Peyer's patch (tissue), 4 donors: ENCODE measurements at regions not wholly inside any gene's neighbourhood (a gene's known extent, or its start where the extent isn't known, plus 50 kb on each side); places are given as distances from the start of the nearest gene placed in this dataset.
A peak's percentile ranks its signal among the peaks of the same experiment; 100 is the strongest.

ENCODE experiments used
- DNase-seq, 3 donors: peaks; one replicate each; pipeline ENCODE4 v3.0.0-alpha.2; 2017 to 2019
- H3K27ac ChIP-seq, 4 donors: fragments of 200-600 bp; sonication (generic); one replicate each; pipeline ENCODE4 v1.5.1; 2016 to 2019
- H3K27me3 ChIP-seq, 2 donors: fragments of 200-600 bp; sonication (generic); one replicate each; pipeline ENCODE4 v1.5.1; 2019
- H3K36me3 ChIP-seq, 3 donors: fragments of 200-600 bp; sonication (generic); one replicate each; pipeline ENCODE4 v1.5.1; 2016 to 2019
- H3K4me1 ChIP-seq, 4 donors: fragments of 200-600 bp; sonication (generic); one replicate each; pipeline ENCODE4 v1.5.1; 2016 to 2019
- H3K4me3 ChIP-seq, 4 donors: fragments of 200-600 bp; sonication (generic); 1 replicate in 3 of 4; 2 replicates in 1 of 4; pipeline ENCODE4 v1.5.1; 2016 to 2019; ENCODE audit warnings: mild to moderate bottlenecking in 1 of 4
- H3K9me3 ChIP-seq, 4 donors: fragments of 200-600 bp; sonication (generic); one replicate each; pipeline ENCODE4 v1.5.1; 2016 to 2019; ENCODE audit warnings: mild to moderate bottlenecking in 1 of 4
- CTCF ChIP-seq, 6 experiments: fragments of 450-650 bp in 4 of 6; fragments of 200-600 bp in 2 of 6; sonication (generic) in 1 of 6; IDR thresholded peaks; one replicate each; pipeline ENCODE4 v1.5.1; 2017 to 2019; ENCODE audit warnings: antibody characterized with exemption in 6 of 6, mild to moderate bottlenecking in 3 of 6, moderate library complexity in 1 of 6
- POLR2A ChIP-seq, 2 donors: fragments of 450-650 bp; IDR thresholded peaks; one replicate each; pipeline ENCODE4 v1.5.1; 2017; ENCODE audit warnings: antibody characterized with exemption in 2 of 2, mild to moderate bottlenecking in 2 of 2, moderate library complexity in 2 of 2

GRCh38 chr3:177479630-177480029 is 282.3 kb upstream of the TBL1XR1 start:
- Histone ChIP-seq H3K27ac (peak overlapping the region in 1 of 4 donors; percentile 65), H3K36me3 (no peaks in the 10 kb centered on the region), H3K4me3 (no peak overlapping the region), H3K4me1 (no peaks in the 10 kb centered on the region), H3K27me3 (no peaks in the 10 kb centered on the region), H3K9me3 (no peaks in the 10 kb centered on the region)
- TF ChIP-seq POLR2A (IDR thresholded peaks at IDR 0.05) (no peak), CTCF (IDR thresholded peaks at IDR 0.05) (no peak)
- no peak for DNase-seq

DNA sequence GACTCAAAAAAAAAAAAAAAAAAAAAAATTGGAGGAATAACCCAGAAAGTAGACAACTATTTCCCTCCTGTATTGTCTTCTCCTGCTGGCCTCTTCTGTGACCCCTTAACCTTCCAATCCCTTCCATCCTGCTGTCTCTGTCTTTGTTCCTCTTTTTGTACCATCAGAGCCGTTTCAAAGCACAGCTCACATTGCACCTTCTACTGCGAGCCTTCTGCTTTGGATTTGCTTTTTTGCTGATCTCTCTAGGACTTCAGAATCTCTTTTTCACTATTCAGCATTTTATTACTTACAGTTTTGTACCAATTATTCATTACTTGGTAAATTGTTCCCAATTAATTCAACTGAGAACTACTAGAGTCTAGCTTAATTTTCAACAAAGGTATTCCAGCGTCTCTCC is 284.0 kb upstream of the TBL1XR1 start:
- Histone ChIP-seq H3K9me3 (no peaks in the 10 kb centered on the region), H3K27me3 (no peaks in the 10 kb centered on the region), H3K27ac (no peak overlapping the region), H3K36me3 (no peaks in the 10 kb centered on the region), H3K4me3 (no peak overlapping the region), H3K4me1 (no peaks in the 10 kb centered on the region)
- no peak for DNase-seq
- TF ChIP-seq CTCF (IDR thresholded peaks at IDR 0.05) = no peak
- TF ChIP-seq POLR2A (IDR thresholded peaks at IDR 0.05) = no peak

- DNase-seq = no peak
- Histone ChIP-seq H3K27ac (peak overlapping the region in 1 of 4 donors; percentile 19), H3K4me1 (no peaks in the 10 kb centered on the region), H3K36me3 (no peaks in the 10 kb centered on the region), H3K4me3 (no peak overlapping the region), H3K9me3 (no peaks in the 10 kb centered on the region), H3K27me3 (no peaks in the 10 kb centered on the region)
- TF ChIP-seq CTCF (IDR thresholded peaks at IDR 0.05) (no peak), POLR2A (IDR thresholded peaks at IDR 0.05) (no peak)
Measured at GRCh38 chr3:177482048-177482691, 284.9 kb upstream of the TBL1XR1 start.

DNA sequence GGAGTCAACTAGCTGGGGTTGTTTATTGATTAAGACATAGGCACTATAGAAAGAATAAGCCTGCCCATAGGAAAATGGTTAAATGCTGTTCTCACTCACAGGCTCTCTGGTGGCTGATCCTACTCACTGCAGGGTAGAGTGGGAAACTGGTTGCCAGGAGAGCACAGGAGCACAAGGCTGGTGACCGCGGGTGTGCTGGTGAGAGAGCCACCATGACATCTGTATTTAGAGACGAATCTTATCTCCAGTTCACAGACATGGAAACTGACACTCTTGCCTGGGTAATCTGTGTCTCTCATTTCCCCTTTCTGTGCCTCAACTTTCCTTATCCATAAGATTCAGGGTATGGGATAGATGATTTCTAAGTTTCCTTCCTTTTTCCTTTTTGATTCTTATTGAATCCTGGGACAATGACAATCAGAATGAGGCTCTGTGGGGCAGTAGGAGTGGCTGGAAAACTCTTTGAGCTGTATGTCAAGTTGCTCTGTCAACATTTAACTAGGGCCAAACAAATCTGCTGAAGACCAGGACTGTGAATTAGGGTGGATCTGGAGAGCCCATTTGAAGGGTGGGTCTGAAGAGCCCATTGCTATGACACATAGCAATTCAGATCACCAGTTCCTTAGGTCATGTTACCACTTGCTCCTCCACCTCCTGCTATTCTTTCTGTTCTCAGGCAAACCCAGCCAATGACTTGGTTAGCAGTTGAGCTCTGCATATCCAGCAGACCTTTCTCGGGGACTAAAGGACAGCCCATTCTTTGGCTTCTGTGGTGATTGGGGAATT is 286.1 kb upstream of the TBL1XR1 start:
- no peak for DNase-seq
- no peak for TF ChIP-seq POLR2A (IDR thresholded peaks at IDR 0.05)
- peak in 4 of 6 experiments; percentile 11 to 47 (median 30) for TF ChIP-seq CTCF (IDR thresholded peaks at IDR 0.05)
- Histone ChIP-seq H3K9me3 (no peaks in the 10 kb centered on the region), H3K36me3 (no peaks in the 10 kb centered on the region), H3K27me3 (no peaks in the 10 kb centered on the region), H3K4me3 (no peak overlapping the region), H3K27ac (no peak overlapping the region), H3K4me1 (no peaks in the 10 kb centered on the region)

GRCh38 chr3:177484206-177484605 is 286.9 kb upstream of the TBL1XR1 start:
- H3K27me3 ChIP-seq = no peaks in the 10 kb centered on the region
- H3K4me1 ChIP-seq = no peaks in the 10 kb centered on the region
- H3K27ac ChIP-seq = no peak overlapping the region
- DNase-seq = no peak
- TF ChIP-seq POLR2A (IDR thresholded peaks at IDR 0.05) = no peak
- TF ChIP-seq CTCF (IDR thresholded peaks at IDR 0.05) = no peak
- no peaks in the 10 kb centered on the region for H3K36me3 ChIP-seq
- H3K9me3 ChIP-seq = no peaks in the 10 kb centered on the region
- H3K4me3 ChIP-seq = no peak overlapping the region
